GM19468 (cell line): ENCODE measurements at regions not wholly inside any gene's neighbourhood (a gene's known extent, or its start where the extent isn't known, plus 50 kb on each side); places are given as distances from the start of the nearest gene placed in this dataset.
"Not testable (repeated sequence)": the region's sequence is repeated elsewhere in the genome, so short reads cannot be mapped to it uniquely, and the experiment has no call there.

Experiments
- ATAC-seq: cut with Tn5 transposase; IDR thresholded peaks from one replicate; pipeline ENCODE4 v1.9.1; 2021; ENCODE audit warnings: mild to moderate bottlenecking, moderate library complexity, moderate number of reproducible peaks; ENCODE audit not compliant: unreplicated experiment; ENCODE audit errors: extremely low read depth

DNA sequence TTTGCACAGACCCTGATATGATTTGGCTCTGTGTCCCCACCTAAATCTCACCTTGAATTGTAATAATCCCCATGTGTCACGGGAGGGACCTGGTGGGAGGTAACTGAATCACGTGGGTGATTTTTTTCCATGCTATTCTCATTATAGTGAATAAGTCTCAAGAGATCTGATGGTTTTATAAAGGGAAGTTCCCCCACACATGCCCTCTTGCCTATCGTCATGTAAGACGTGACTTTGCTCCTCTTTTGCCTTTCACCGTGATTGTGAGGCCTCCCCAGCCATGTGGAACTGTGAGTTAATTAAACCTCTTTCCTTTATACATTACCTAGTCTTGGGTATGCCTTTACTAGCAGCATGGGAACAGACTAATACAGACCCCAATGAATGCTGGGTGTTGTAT is 347.4 kb downstream of the TUSC7 start:
- not testable (repeated sequence) for ATAC-seq

DNA sequence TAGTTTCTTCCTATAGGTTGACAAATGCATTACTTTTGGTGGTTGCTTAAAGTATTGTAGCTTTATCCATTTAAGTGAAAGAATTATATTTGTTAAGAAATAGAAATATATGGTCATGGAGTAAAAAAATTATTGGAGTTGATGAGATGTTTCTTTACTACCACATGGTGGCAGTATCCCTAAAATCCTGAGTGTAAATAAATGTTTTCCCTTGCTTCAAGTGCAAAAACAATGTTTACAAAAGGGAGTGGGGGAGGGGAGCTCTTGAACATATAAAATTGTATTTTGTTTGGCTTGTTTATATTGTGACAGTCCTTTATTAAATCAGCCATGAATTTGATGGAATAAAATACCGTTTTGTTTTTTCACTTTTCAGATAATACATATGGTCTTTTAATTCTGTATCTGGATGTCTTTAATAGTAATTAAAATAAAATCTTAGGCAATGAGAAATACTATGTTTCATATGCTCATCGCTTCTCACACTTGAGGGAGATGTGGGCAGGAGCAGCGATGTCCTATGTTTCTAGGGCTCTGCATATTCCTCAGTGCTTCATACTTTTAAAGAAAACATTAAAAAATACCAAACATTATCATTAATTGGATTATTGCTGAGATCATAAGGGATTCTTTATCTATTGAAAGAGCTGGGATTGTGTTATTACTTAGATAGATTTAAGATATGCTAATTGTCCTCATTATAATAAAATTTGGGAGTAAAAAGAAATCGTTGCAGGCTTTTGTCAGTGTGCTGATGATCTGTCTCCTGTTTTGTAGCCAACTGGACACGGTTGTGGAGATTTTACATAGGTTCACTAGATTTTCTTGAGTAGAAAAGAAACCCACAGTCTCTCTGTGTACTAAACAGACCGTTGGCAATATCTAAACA is 349.7 kb downstream of the TUSC7 start:
- no peak for ATAC-seq

DNA sequence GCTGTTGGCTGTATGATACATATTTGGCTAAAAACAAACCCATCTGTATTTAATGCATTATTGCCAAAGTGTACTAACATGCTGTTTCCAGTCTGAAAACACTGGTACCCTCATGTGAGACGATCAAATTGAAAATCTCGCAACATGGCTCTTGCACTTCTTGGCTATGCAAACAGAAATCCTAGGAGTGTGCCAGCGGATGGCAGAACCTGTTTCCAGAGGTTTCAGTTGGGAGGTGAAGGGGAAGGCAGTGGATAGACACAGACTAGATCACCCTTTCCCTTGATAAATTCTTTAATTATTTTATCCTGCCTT is 350.3 kb downstream of the TUSC7 start:
- ATAC-seq: no peak

DNA sequence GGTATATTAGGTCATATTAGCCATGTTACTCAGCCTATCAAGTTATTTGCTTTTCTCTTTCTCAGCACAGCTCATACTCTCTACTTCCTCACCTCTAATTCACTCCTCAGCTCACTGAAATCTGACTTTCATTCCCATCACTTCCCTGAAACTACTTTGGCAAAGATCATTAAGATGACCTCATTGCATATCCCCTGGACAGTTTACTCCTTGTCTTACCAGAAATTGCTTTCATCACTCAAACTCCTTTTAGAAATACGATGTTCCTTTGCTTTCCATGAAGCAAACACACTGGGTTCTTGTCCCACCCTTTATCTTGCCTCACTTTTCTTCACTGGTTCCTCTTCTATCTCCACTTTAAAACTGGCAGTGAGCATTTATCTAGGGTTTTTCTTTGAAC is 354.4 kb downstream of the TUSC7 start:
- ATAC-seq: no peak

DNA sequence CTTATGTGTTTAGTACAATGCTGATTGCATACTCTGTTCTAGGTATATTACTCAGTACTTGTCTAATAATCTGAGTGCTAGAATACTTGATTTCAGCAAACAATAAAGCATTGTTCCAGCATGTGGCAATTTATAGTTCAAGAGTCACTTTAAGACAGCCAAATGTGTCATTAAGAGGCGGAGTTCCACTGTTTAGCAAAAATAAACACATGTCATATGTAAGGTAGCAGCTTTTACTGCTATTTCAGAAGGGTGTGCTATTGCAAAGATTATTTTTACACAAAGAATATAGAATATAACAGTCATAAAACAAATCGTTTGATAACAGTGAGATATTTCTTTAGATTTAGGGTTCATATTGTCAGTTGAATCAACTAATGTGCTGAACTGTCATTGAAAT is 358.7 kb downstream of the TUSC7 start:
- no peak for ATAC-seq

DNA sequence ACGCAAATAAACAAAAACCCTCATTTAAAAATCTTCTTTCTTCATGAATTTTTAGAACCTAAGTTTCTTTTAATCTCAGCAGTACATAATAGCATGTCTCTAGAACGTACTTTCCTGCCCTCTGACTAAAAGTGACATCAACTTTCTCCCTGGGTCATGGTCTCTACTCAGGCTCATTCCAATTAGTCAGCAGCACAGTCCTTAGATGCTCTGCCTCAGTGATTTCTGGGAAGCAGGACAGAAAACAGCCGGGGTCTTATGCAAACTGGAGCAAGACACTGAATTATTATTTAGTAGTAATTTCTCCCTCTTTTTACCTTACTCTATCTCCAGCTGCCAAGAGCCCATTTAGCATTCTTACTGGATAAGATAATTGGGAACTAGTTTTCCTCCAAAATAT is 365.2 kb downstream of the TUSC7 start:
- no peak for ATAC-seq

DNA sequence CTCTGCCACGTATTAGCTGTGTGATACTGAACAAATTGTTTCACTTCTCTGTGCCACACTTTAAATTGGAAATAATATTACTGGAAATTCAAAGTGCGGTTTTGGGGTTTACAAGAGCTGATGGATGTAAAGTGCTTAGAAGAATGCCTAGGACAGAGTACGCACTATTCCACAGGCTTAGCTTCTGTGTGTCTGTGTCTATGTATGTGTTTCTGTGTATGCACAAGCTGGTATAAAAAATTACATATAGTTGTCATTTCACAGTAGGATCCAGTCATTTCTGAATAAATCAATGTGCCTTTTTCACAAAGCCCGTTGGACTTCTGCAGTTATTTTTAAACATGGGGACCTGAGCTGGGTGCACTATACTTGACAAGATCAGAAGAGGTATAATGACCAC is 370.4 kb downstream of the TUSC7 start:
- no peak for ATAC-seq

DNA sequence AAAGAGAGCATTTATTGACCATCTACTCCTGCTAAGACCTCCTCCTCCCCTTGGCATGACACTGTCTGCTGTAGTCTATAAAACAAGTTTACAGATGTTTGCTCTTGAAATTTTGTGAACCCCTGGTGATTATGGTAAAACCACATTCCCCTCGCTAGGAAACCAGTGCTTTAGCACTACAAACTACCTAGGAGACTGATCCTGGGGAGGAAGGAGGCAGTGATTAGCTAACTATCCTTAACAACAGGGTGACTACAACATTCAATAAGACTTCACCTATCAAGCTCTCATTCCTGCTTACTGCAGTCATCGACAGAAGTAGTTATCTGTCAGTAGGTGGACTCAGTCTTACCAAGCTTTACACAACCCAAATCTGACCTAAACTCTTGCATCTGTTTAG is 371.3 kb downstream of the TUSC7 start:
- ATAC-seq: no peak

DNA sequence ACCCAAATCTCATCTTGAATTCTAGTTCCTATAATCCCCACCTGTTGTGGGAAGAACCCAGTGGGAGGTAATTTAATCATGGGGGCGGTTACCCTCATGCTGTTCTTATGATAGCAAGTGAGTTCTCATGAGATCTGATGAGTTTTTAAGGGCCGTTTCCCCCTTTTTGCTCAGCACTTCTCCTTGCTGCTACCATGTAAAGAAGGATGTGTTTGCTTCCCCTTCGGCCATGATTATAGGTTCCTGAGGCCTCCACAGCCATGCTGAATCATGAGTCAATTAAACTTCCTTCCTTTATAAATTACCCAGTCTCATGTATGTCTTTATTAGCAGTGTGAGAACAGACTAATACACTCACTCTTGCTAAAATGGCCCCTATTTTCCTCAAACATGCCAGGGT is 374.7 kb downstream of the TUSC7 start:
- ATAC-seq: no peak

DNA sequence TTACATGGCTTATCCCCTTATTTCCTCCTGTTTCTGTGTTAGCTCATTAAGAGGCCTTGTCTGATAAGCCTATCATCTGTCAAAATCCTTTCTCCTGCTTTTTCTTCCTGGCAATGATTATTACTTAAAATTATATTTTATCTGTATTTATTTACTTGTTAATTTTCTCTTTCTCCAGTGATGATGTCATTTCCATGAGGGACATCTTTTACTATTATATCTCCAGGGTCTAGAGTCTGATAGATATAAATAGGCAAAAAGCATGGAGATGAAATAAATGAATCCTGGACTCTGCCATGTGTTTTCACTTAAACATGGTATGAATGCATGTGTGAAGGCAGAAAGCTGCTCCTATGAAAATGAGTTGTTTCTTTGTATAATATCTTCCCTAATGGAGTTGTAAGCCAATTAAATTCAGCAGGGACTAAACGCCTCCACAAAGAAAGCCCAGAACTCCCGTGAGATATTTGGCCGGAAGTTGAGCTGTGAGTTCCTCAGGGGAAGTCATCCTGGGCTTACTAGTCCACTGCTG is 375.2 kb downstream of the TUSC7 start:
- no peak for ATAC-seq

DNA sequence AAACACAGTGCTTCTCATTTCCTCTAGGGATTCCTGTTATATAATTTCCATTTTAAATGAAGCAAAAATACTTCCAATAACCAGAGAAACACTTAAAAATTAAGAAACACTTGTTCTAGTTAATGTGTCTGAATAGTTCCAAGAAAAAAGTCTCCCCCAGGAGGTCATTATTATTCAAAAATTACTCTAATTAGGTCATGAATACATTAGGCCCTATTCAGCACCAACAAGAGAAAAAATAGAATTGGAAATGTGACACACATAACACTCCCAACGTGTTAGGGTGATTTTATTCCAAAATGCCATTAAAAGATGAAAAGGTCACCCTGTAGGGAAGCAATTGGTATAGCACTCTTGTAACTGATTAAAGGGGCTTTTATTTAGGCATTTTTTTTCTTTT is 382.1 kb downstream of the TUSC7 start:
- ATAC-seq: no peak

DNA sequence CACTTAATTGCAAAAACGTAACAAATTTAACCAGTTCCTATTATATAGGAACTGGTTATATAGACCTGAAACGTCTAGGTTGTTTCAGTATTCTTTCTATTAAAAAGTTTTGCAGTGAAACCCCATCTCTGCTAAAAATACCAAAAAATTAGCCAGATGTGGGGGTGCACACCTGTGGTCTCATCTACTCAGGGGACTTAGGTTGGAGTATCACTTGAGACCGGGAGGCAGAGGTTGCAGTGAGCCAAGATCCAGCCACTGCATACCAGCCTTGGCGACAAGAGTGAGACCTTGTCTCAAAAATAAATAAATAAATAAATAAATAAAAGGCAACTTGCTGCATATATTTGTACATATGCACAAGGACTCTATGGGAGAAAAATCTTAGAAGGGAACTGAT is 387.0 kb downstream of the TUSC7 start:
- ATAC-seq: no peak

DNA sequence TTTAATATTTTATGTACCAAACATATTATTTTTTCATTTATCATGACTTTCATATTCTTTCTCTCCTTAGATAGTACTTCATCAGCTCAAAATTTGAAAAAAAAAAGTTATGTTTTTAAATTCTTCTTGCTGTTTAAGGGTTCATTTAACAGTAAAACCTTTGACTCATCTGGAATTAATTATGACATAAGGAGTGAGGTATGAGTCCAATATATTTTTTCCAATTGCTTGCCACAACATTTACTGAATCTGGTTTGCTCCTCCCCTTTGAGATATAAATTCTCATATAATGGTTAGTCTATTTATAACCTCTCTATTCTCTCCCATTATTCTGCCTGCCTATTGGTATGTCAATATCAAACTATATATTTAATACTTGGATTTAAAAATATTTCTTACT is 387.8 kb downstream of the TUSC7 start:
- no peak for ATAC-seq

DNA sequence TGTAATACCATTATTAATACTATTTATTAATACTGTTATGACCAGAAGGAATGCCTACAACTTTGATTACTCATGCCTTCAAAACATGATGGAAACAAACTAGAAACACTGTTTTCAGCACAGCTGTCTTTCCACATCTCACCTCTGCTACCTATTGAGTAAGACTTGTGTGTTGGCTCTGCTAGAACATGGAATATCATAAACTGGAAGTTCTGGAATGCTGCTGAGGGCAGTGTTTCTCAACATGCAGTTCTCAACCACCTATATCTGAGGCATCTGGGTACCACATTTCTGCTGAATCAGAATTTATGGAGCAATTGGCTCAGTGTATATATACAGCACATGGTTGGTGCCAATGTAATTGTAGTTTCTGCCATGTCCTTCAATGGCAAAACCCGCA is 392.1 kb downstream of the TUSC7 start:
- no peak for ATAC-seq

DNA sequence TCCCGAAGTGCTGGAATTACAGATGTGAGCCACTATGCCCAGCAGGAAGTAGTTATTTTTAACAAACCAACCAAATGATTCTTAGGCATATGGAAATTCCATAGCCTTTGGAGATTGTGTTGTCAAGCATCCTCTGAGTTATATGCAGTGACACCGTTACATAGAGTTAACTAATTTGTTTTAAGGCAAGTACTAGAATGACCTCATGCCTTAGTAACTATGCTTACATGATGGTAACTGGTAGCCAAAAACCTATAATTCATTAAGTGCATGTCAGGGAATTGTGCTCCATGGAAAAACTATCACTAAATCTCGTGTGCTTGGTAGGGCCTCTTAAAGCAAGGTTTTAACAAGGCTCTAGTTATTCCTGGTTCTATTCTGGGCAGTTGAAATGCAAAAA is 392.8 kb downstream of the TUSC7 start:
- ATAC-seq: no peak

DNA sequence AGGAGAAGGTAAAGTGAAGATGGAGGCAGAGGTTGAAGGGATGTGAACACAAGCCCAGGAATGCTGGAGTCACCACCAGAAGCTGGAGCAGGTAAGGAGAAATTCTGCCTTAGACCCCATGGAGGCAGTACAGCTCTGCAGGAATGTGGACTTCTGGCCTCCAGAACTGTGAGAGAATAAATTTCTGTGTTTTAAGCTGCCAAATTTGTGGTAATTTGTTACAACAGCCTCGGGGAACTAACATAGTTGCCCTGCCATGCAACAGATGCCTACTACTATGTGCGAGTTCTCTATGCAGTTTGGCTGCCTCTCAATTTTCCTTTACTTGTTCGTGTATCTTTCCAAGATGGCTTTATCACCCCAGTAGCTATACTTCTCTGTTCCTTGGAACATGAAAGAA is 394.1 kb downstream of the TUSC7 start:
- ATAC-seq: no peak

DNA sequence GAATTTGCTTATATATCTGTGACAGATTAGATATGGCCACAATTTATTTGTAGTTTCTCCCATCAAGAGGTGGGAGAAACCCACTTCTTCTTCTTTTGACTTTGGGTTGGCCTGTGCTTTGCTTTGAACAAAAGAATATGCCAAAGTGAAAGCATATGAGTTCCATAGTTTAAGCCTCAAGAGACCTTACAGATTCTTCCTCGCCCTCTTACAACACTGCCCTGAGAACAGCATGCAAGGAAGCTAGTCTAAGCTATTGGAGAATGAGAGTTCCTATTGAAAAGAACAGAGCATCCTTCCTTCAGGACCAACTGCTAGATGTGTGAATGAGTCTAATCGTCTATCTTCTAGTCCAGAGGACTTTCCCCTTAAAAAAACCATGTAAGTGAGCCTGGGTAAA is 394.8 kb downstream of the TUSC7 start:
- no peak for ATAC-seq

DNA sequence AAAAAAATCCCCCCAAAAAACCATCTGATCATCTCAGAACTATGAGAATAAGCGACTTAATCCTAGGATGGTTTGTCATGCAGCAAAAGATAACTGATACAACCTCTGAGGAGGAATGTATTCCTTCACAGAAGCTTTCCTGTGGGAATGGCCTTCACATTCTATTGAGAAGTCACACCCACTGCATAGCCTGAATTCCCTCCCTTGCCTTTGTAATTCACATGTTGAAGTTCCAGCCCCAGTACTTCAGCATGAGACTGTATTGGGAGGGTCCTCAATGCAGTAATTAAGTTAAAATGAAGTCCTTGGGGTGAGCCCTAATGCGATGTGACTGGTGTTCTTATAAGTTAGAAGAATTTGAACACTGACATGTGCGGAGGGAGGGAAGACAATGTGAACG is 395.2 kb downstream of the TUSC7 start:
- ATAC-seq: no peak

DNA sequence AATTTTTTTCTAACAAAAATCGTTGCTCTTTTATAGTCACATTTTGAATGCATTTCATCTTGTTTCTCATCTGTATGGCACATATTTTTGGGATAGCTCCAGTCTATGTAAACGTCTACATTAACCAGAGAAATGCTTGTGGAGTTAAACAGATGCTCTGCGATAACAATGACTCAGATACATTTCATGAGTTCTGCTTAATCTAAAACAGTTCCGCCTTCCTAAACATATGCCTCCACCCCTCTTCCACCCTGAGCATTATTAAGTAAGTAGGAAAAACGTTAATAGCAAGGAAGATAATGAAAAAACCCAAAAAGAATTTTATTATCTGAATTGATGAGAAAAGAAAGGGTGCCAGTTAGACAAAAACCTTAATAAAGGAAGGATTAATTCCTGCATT is 396.1 kb downstream of the TUSC7 start:
- ATAC-seq: no peak

DNA sequence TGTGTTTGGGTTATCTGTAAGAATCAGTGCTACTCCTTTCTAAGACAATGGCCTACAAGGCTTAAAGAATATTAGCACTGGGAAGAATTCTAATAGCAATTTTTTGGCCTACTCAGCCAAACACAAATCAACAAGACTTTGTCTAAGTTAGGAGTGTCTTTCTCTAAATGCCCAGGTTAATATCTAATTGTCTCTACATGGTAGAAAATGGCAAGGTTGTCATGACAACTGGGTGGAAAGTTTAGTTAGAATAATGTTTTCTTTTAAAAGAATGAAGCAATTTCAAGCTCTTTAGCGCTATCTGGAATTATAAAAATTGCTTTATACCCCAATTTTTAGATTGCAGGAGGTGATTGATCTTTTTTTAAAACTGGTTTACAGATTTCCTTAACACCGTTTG is 396.8 kb downstream of the TUSC7 start:
- ATAC-seq: no peak

DNA sequence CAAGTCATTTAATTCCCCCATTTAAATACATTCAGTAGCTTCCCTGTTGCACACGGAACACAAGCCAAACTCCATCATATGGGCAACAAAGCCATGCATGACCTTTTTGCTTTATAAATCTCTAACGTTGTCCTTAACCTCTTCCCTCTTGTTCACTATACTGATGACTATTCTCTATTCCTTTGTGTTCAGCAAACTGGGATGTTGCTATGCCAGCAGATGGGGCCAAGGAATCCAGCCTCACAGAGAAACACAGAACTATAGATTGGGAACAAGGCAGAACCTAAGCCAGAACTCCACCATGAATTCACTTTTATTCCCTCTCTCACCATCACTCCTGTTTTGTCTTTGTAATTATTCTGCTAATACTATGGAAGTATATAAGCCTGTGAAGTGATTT is 398.4 kb downstream of the TUSC7 start:
- ATAC-seq: no peak

DNA sequence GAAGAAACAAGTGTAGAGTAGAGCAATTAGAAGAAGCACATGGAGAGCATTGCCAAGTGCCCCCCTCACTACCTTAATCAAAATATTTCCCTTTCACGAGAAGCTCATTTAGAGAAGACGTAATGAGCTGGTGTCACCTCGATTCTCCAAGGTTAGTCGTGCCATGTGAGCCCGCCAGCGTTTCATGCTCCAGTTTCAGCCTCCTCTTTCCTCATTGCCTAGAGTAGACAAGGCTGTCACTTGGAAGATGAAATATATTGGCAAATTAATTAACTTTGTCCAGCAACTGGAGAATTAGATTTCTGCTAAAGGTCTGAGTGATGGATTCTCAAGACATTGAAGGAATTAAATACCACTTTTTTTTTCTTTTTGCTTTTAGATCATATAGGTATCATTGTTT is 399.6 kb downstream of the TUSC7 start:
- ATAC-seq: no peak
